Hematopoietic multipotent progenitor cell (in vitro differentiated cells): ENCODE measurements at regions not wholly inside any gene's neighbourhood (a gene's known extent, or its start where the extent isn't known, plus 50 kb on each side); places are given as distances from the start of the nearest gene placed in this dataset.
A peak's percentile ranks its signal among the peaks of the same experiment; 100 is the strongest.

Source experiments
- DNase-seq, 3 donors: peaks; one replicate each; pipeline ENCODE4 v3.0.0-alpha.2; 2011 to 2015; ENCODE audit warnings: low read depth in 2 of 3, low spot score in 2 of 3

DNA sequence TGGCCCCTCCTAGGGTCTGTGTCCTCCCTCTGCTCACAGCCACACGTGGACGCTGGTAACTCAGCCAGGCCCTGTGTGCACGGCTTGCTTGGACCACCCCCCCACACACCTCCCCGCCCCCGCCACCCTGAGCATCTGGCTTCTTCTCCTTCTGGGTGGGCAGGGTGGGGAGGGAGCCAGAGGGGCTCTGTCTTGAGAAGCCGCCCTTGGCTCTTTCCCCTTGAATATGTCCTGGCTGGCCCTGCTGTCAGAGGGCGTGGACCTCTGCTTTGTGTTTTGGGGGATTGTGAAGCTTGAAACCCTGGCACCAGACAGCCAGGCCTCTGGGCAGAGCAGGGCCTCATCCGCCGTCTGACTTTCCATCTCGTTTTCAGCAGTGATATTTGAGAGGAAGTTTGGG, 72.1 kb downstream of the GLI2 start:
- DNase-seq: no peak

GRCh38 chr2:120809151-120809550, 73.5 kb downstream of the GLI2 start:
- DNase-seq: no peak

DNA sequence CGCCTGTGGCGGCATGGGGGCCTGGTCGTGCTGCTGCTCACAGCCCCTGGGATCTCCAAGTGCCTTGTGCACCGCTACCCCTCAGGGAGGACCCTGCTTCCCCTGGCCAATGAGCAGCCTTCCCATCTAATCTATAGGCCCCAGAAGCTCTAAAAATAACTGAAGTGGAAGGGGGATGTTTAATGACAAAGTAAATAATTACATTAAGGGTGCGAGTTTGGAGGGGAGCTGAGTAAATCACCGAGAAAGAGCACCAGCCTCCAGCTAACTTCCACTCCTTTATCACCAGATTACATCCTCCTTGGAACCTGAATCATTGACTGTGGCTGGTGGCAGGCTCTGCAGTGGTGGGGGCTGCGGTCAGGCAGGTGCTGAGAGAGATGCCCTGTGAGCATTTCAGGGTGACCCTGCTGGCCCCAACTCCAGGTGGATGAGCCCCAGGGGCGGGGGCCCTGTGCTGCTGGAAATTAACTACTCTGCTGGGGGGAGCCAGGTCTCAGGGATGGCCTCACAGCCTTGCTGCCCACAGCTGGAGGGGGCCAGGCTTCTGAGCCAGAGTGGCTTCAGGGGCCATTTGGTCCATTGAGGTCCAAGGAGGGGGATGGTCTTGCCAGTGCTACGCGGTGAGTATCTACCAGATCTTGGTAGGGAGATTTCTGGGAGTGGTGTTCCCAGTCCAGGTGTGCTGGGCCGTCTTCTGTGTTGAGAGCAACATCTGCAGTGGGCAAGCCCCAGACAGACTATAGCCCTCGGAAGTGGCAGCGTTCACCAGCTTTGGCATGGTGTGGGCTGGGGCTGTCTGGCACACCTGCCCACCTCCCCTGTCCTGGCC, 74.2 kb downstream of the GLI2 start:
- peak in 2 of 3 donors; percentile 3 to 11 for DNase-seq

- no peak for DNase-seq
These were observed 75.0 kb downstream of the GLI2 start for GRCh38 chr2:120810639-120811038.

- no peak for DNase-seq
These were observed 77.2 kb downstream of the GLI2 start for GRCh38 chr2:120812866-120813265.

- no peak for DNase-seq
These were observed 78.7 kb downstream of the GLI2 start for GRCh38 chr2:120814352-120814751.

DNA sequence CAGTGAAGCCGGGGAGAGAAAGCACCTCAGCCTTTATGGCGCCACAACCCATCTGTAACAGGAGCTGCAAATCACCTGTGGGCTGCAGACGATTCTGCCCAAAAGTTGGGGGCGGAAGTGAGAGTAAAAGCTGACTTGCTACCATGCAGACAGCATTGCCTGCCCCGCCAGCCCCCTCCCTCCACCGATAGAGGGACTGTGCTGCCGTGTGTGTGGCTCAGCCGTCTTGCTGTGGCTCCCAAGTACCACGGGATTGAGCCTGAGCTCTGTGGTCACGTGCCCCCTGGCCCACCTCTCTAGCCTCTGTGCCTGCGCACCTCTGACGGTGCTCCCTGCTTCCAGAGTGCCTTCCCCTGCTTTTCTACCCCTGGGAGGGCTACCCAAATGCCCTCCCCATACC, 79.6 kb downstream of the GLI2 start:
- DNase-seq: no peak

GRCh38 chr2:120817136-120817955, 81.7 kb downstream of the GLI2 start:
- no peak for DNase-seq

DNA sequence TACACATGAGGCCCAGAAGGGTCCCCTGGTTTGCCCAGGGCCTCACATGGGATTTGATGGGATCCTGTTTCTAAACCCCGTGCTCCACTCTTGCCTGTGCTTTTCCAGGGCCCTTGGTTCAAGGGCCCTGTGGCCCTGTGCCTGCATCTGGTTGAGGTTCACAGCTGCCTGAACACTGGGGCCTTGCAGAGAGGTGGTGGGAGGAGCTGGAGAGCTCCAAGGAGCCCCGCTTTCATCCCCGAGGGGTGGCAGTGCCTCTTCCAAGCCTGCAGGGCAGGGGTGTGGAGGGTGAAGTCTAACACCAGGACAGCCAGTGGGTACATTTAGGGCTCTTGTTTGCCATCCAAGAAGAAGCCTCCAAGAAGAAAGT, 82.3 kb downstream of the GLI2 start:
- DNase-seq: no peak

DNA sequence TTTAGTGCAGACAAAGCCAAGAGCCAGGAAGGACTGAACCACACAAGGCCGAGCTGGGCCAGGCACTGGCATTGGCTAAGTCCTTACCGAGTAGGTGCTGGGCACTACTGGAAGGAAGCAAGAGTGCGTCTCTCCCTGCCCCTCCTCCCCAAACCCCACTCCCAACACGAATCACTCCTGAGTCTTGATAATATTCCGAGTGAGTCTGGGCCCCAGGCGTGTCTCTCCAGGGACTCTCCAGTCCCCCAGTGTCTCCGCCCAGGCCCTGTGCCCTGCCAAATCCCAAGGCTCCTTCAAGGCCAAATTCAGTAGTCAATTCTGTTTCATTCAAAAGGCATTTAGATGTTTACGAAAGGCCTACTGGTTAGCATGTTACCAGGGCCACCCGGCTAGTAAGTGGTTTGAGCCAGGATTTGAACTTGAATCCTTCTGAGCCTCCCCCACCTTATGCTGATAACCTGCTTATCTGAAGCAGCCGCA, 82.8 kb downstream of the GLI2 start:
- DNase-seq: no peak

DNA sequence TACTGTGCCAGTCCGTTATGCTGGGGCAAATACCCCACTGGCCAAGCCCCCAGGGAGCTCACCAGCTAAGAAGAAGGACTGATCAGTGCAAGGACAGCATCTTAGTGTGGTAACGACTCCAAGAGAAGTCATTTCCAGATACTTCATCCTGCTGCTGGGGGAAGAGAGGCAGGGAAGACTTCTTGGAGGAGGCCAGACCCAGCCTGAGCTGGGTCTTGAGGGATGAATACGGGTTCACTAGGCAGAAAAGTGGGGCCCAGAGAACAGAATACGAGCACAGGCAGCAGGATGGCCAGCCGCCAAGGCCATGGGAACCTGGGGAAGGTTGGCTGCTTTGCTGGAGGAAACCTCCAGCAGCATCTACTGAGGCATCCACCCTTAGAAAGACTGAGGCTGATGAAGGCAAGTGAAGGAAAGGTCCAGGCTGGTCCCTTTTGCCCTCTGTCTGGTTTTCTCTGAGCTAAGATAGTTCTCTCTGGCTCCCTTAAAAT, 84.1 kb downstream of the GLI2 start:
- no peak for DNase-seq

GRCh38 chr2:120820263-120820952, 84.7 kb downstream of the GLI2 start:
- DNase-seq: no peak

- no peak for DNase-seq
These were observed 85.2 kb downstream of the GLI2 start for GRCh38 chr2:120820953-120821279.

DNA sequence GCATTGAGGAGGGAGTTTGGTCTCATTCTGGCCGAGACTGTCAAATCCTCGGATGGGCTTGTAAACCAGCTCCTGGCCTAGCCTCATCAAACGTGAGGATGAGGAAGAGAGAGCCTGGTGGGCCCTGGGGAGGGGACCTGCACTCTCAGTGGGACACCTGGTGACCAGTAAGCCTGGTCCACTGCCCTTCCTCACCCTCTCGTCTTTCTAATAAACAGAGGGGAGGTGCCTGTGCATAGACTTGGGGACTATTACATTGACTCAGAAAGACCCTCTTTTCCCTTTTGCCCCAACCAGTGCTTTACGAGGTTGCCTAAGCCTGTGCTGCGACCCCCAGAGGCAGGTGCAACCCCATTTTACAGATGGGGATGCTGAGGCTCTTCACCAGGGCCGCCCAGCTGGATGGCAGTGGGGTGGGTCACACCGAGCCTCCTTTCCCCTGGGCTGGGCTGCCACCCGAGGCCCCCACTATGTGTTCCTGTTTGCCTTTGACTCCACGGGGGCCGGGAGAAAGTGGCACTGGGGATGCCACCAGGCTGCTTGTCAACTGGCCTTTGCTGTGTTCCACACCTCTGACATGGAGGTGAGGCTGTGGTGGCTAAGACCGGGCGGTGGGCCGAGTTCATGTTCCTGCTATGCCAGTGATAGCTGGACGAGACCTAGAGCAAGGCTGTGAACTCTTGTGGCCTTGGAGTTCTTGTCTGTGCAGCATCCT, 85.9 kb downstream of the GLI2 start:
- no peak for DNase-seq

DNA sequence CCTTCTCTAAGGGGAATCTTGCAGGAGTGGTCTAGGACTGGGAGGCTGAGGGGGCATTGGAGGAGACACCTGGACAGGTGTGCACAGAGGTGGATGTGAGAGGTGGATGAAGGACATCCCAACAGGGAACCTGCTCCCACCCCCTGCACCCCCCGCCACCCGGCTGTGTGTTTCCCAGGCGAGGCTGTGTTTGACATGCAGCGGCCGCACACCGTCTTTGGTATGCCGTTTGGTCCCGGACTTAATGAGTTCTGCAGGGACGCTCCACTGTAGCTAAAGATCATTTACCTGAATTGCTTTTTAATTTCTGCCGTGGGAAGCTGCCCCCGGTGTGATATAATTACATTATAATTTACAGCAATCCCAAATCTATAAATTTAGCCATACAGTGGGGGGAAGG, 87.3 kb downstream of the GLI2 start:
- no peak for DNase-seq

DNA sequence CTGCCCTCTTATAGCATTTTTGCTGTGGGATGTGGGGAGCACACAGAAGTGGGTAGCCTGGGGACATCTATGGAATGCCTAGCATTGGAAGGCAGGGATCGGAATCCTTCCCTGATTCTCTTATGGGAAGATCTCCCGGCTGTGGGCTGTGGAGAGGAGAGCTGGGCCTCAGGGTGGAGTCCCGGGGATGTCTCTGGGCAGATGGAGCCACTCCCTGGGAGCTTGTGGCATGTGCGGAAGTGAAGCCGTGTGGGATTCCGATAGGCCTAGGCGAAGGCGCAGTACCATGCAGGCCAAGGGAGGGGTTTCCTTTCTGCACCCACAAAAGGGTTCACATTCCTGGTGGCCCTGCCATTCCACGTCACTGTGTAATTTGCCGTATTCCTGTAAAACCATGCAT, 87.9 kb downstream of the GLI2 start:
- no peak for DNase-seq

GRCh38 chr2:120824246-120824645, 88.6 kb downstream of the GLI2 start:
- no peak for DNase-seq

GRCh38 chr2:120825370-120826259, 89.9 kb downstream of the GLI2 start:
- no peak for DNase-seq

GRCh38 chr2:120826260-120826648, 90.6 kb downstream of the GLI2 start:
- DNase-seq: no peak
